T-helper 17 cell (primary cell): ENCODE measurements at regions not wholly inside any gene's neighbourhood (a gene's known extent, or its start where the extent isn't known, plus 50 kb on each side); places are given as distances from the start of the nearest gene placed in this dataset.

ENCODE experiments used
- ATAC-seq: fragments of 150-1000 bp; cut with Tn5 transposase; 2 replicates; pipeline ENCODE4 v1.10.0; 2021; ENCODE audit warnings: mild to moderate bottlenecking, moderate library complexity
- DNase-seq, 3 donors: peaks; one replicate each; pipeline versions ENCODE4 v3.0.0 to v3.0.0-alpha.2; 2020 to 2021
- H3K9me3 ChIP-seq: one replicate; pipeline ENCODE4 v1.7.0; 2013; ENCODE audit warnings: low read length, mild to moderate bottlenecking; ENCODE audit not compliant: control insufficient read depth, poor library complexity, severe bottlenecking
- H3K27ac Mint-ChIP-seq: one replicate; pipeline ENCODE4 v1.8.0; 2022; ENCODE audit warnings: mild to moderate bottlenecking, moderate library complexity, mixed read lengths
- H3K27me3 Mint-ChIP-seq: one replicate; pipeline ENCODE4 v1.8.0; 2022; ENCODE audit warnings: mixed read lengths
- H3K36me3 Mint-ChIP-seq: one replicate; pipeline ENCODE4 v1.8.0; 2022; ENCODE audit warnings: low read depth, mixed read lengths
- H3K4me1 Mint-ChIP-seq: one replicate; pipeline ENCODE4 v1.8.0; 2022; ENCODE audit warnings: mild to moderate bottlenecking, mixed read lengths
- H3K4me3 Mint-ChIP-seq: one replicate; pipeline ENCODE4 v1.8.0; 2022; ENCODE audit warnings: mild to moderate bottlenecking, moderate library complexity, mixed read lengths

- no peaks in the 10 kb centered on the region for H3K4me1 Mint-ChIP-seq
- H3K4me3 Mint-ChIP-seq: no peak overlapping the region
- no peak overlapping the region for H3K27ac Mint-ChIP-seq
- H3K36me3 Mint-ChIP-seq: no peaks in the 10 kb centered on the region
- no peaks in the 10 kb centered on the region for H3K27me3 Mint-ChIP-seq
- no peaks in the 10 kb centered on the region for H3K9me3 ChIP-seq
- ATAC-seq (no peak), DNase-seq (no peak)
These were observed 855.6 kb downstream of the TSN start for GRCh38 chr2:122610948-122611609.

- no peak overlapping the region for H3K27ac Mint-ChIP-seq
- H3K4me1 Mint-ChIP-seq: no peaks in the 10 kb centered on the region
- DNase-seq: no peak
- no peaks in the 10 kb centered on the region for H3K27me3 Mint-ChIP-seq
- no peaks in the 10 kb centered on the region for H3K36me3 Mint-ChIP-seq
- ATAC-seq: no peak
- no peak overlapping the region for H3K4me3 Mint-ChIP-seq
- no peaks in the 10 kb centered on the region for H3K9me3 ChIP-seq
These were observed 867.5 kb downstream of the TSN start for GRCh38 chr2:122622934-122623333.

- H3K9me3 ChIP-seq: no peaks in the 10 kb centered on the region
- no peak for ATAC-seq
- H3K4me1 Mint-ChIP-seq: no peaks in the 10 kb centered on the region
These were observed 871.9 kb downstream of the TSN start for GRCh38 chr2:122627388-122627787.

GRCh38 chr2:122634256-122634655 lies 878.8 kb downstream of the TSN start:
- no peaks in the 10 kb centered on the region for H3K27me3 Mint-ChIP-seq

More at GRCh38 chr2:122627388-122627787, 871.9 kb downstream of the TSN start:
- Mint-ChIP-seq H3K4me3 (no peak overlapping the region), H3K27ac (no peak overlapping the region), H3K27me3 (no peaks in the 10 kb centered on the region), H3K36me3 (no peaks in the 10 kb centered on the region)
- DNase-seq: no peak

DNA sequence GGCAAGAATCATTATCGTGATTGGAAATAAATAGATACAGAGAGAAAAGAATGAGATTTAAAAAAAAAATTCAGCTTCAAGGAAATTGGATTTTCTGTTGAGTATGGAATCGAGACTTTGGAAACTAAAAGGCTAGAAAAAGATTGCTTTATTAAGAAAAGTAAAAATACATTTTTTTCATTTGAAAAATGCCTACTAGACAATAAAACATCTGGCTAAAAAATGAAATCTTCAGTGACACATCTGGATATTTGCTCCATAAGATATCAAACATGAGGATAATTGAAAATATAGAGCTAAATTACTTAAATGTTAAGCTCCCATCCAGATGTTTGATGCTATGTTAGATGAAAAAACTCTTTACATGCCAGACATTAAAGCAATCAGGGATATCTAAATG lies 879.5 kb downstream of the TSN start:
- Mint-ChIP-seq H3K27ac (no peak overlapping the region), H3K36me3 (no peaks in the 10 kb centered on the region), H3K4me1 (no peaks in the 10 kb centered on the region), H3K27me3 (no peaks in the 10 kb centered on the region), H3K4me3 (no peak overlapping the region)
- H3K9me3 ChIP-seq: no peaks in the 10 kb centered on the region
- DNase-seq (no peak), ATAC-seq (no peak)

More at GRCh38 chr2:122634256-122634655, 878.8 kb downstream of the TSN start:
- H3K27ac Mint-ChIP-seq: no peak overlapping the region
- ATAC-seq (no peak), DNase-seq (no peak)
- no peaks in the 10 kb centered on the region for H3K4me1 Mint-ChIP-seq
- no peak overlapping the region for H3K4me3 Mint-ChIP-seq
- H3K9me3 ChIP-seq: no peaks in the 10 kb centered on the region
- no peaks in the 10 kb centered on the region for H3K36me3 Mint-ChIP-seq

DNA sequence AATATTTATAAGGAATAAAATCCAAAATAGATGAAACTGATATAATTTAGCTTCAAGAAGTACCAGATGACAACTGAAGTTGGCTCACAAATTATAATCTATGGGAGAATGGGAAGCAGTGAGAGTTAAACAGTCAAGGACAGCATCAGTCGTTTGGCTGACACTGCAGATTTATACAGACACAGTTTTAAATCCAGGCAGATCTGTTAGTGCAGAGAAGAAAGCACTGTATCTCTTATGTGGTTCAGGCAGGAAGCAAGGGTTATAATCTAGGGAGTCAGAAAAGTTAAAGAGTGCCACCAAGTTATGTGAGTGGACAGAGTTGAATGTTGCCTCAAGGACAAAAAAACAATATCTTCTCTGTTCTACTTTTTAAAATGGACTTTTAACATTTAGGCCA lies 880.2 kb downstream of the TSN start:
- Mint-ChIP-seq H3K36me3 (no peaks in the 10 kb centered on the region), H3K4me3 (no peak overlapping the region), H3K27me3 (no peaks in the 10 kb centered on the region), H3K4me1 (no peaks in the 10 kb centered on the region), H3K27ac (no peak overlapping the region)
- no peak for DNase-seq
- no peaks in the 10 kb centered on the region for H3K9me3 ChIP-seq
- no peak for ATAC-seq

DNA sequence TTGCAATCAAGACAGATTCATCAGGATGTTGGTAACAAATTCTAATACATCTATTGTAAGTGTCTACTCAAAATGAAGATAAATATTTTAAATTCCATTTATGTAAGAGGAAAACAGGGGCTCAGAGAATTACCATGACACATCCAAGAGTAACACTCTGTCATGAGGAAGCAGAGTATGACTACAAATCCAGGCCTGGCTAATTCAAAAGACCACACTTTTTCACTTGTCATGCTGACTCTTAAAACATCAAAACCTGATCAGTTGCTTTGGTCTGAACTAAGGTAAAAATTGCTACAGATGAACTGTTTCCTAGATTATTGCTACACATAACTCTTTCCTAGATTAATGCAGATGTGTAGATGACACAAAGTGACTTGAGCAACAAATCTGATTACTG lies 880.6 kb downstream of the TSN start:
- no peaks in the 10 kb centered on the region for H3K36me3 Mint-ChIP-seq

GRCh38 chr2:122639176-122639575 lies 883.7 kb downstream of the TSN start:
- H3K27ac Mint-ChIP-seq: no peak overlapping the region
- no peaks in the 10 kb centered on the region for H3K9me3 ChIP-seq
- no peaks in the 10 kb centered on the region for H3K36me3 Mint-ChIP-seq
- no peak for DNase-seq
- ATAC-seq: no peak
- H3K4me3 Mint-ChIP-seq: no peak overlapping the region
- no peaks in the 10 kb centered on the region for H3K4me1 Mint-ChIP-seq
- no peaks in the 10 kb centered on the region for H3K27me3 Mint-ChIP-seq

More for the DNA sequence above, 880.6 kb downstream of the TSN start:
- no peak for ATAC-seq
- no peaks in the 10 kb centered on the region for H3K4me1 Mint-ChIP-seq
- H3K27me3 Mint-ChIP-seq: no peaks in the 10 kb centered on the region
- no peak overlapping the region for H3K4me3 Mint-ChIP-seq
- H3K9me3 ChIP-seq: no peaks in the 10 kb centered on the region
- no peak for DNase-seq
- H3K27ac Mint-ChIP-seq: no peak overlapping the region

DNA sequence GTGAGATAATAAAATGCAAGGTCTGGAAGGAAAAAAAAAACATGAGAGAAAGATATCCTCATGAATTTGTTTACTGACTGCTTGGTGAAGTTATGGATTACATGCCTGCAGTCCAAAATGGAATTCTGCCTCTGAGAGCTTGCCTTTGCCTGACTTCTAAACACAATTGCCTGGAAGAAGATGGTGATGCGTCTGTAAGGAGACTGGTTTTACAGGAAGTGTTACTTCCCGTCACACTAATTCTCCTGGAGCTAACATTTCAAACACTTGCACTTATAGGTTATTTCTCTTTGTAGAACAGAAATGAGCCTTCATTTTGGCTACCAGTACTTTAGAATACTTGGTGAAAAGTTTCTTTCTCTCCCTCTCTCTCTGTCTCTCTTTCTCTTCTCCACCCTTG lies 884.3 kb downstream of the TSN start:
- Mint-ChIP-seq H3K27ac (no peak overlapping the region), H3K27me3 (no peaks in the 10 kb centered on the region), H3K4me3 (no peak overlapping the region), H3K36me3 (no peaks in the 10 kb centered on the region), H3K4me1 (no peaks in the 10 kb centered on the region)
- no peak for DNase-seq
- no peaks in the 10 kb centered on the region for H3K9me3 ChIP-seq
- no peak for ATAC-seq

GRCh38 chr2:122643725-122644329 lies 888.4 kb downstream of the TSN start:
- Mint-ChIP-seq H3K4me1 (no peaks in the 10 kb centered on the region), H3K36me3 (no peaks in the 10 kb centered on the region), H3K27ac (no peak overlapping the region), H3K4me3 (no peak overlapping the region), H3K27me3 (no peaks in the 10 kb centered on the region)
- no peaks in the 10 kb centered on the region for H3K9me3 ChIP-seq
- ATAC-seq (no peak), DNase-seq (no peak)

GRCh38 chr2:122651236-122651635 lies 895.8 kb downstream of the TSN start:
- no peaks in the 10 kb centered on the region for H3K4me1 Mint-ChIP-seq
- no peak for ATAC-seq

DNA sequence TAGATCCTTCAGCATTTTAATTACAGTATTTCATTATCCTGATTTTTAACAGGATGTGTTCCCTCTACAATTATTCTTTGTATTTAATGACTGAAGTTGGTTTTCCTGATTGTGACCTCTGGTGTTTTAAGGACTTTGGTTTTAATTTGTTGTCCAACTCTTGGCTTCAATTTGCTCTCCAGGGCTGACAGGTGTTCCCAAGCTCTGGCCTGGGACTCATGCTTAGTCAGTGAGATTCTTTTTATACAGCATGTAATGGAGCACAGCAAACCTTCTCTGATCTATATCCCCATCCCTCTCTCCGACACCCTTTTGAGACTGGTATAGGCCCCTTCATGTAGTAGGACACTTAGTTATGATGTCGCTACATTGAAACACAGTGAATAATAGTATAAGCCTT lies 896.3 kb downstream of the TSN start:
- no peaks in the 10 kb centered on the region for H3K9me3 ChIP-seq
- Mint-ChIP-seq H3K4me1 (no peaks in the 10 kb centered on the region), H3K36me3 (no peaks in the 10 kb centered on the region), H3K27me3 (no peaks in the 10 kb centered on the region), H3K27ac (no peak overlapping the region), H3K4me3 (no peak overlapping the region)
- no peak for ATAC-seq
- no peak for DNase-seq

More at GRCh38 chr2:122651236-122651635, 895.8 kb downstream of the TSN start:
- Mint-ChIP-seq H3K27ac (no peak overlapping the region), H3K36me3 (no peaks in the 10 kb centered on the region), H3K4me3 (no peak overlapping the region), H3K27me3 (no peaks in the 10 kb centered on the region)
- no peak for DNase-seq
- no peaks in the 10 kb centered on the region for H3K9me3 ChIP-seq

DNA sequence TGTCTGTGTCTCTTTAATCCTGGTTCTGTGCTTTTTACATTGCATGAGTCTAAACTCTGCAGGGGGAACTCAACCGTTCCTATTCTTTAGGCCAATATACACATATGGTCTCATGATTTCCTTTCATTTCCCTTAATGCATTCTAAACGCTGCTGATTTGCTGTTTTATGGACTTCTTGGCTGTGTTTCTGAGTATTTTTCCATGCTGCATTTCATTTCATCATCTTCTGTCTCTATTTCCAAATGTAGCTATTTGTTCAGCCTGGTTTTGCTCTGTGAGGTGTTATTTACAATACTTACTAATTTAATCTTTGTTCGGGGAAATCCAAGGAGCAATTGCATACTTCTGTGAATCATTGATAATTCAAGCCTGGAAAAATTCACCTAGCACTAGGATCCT lies 897.2 kb downstream of the TSN start:
- Mint-ChIP-seq H3K27ac (no peak overlapping the region), H3K36me3 (no peaks in the 10 kb centered on the region), H3K4me1 (no peaks in the 10 kb centered on the region), H3K27me3 (no peaks in the 10 kb centered on the region), H3K4me3 (no peak overlapping the region)
- H3K9me3 ChIP-seq: no peaks in the 10 kb centered on the region
- no peak for DNase-seq
- ATAC-seq: no peak

- Mint-ChIP-seq H3K36me3 (no peaks in the 10 kb centered on the region), H3K4me3 (no peak overlapping the region), H3K27me3 (no peaks in the 10 kb centered on the region), H3K4me1 (no peaks in the 10 kb centered on the region), H3K27ac (no peak overlapping the region)
- ATAC-seq (no peak), DNase-seq (no peak)
- H3K9me3 ChIP-seq: no peaks in the 10 kb centered on the region
These were observed 901.0 kb downstream of the TSN start for GRCh38 chr2:122656403-122656802.
